GM20431 (cell line): ENCODE measurements at regions not wholly inside any gene's neighbourhood (a gene's known extent, or its start where the extent isn't known, plus 50 kb on each side); places are given as distances from the start of the nearest gene placed in this dataset.

Source experiments
- in situ Hi-C: fragments of 300-500 bp; cut with MseI, MboI; formaldehyde crosslinking; loops from one replicate; pipeline ENCODE4 v1.15.0; 2020; ENCODE audit warnings: low sequenced_read_pairs; ENCODE audit not compliant: unreplicated experiment

DNA sequence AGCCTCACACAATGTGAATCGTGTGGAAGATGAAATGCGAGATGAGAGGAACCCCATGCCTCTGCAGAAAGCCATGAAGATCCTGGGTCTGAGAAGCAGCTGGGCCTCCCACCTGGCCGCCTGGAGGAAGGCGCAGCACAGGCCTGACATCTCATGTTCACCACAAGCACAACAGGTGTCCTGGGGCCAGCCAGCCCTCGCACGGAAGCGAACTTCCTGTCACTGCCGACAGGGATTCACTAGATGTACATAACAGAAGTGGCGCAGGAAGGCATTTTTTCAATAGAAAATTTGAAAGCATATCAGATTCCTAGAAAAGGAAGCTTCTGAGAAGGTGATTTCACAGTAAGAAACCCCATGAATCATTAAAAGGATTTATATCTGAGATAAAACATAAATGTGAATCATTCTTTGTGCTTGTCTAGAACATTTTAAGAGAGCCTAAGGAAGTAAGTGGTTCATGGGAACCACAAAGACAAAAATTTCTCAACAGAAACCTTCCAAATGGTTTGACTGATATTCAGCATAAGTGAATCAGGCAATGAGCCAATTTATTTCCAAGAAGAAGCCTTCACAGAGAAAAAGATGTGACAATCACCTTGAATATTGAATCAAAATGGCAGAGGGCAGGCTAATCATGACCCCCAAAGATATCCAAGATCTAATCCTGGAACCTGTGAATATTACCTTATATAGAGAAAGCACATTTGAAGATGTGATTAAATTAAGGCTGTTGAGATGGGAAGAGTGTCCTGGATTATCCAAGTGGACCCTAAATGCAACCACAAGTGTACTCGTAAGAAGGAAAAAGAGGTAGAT is 311.9 kb downstream of the DUSP6 start:
- in situ Hi-C loops, result no loop called here

DNA sequence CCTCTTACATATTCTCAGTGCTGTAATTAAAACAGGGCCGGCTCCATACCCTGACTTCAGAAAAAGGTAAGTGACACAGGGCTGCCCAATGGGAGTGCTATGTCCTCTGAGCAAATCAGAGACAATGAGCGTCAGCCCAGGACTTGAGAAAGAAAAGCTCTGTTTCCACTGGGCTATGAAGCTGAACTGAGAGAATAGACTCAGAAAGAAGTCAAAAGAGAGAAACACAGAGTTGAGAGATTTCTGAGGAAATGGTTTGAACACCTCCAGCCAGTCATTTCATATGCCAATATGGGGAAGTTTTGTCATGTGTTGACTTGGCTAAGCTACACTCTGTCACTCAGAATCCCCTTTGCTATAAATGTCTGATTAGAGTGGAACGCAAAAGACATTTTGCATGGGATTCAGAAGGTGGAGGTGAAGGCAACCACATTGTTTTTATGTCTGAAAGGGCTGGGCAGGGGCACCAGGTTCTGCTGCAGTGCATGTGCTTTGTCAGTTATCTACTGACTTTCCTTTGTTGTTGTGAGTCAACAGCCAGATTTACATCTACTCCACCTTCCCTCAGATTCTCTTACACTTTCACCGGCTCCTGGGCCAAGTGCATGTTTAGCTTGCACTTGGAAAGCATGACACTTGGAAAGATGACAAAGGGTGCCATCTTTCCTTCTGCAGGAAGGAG is 313.3 kb downstream of the DUSP6 start:
- in situ Hi-C loops, result no loop called here

DNA sequence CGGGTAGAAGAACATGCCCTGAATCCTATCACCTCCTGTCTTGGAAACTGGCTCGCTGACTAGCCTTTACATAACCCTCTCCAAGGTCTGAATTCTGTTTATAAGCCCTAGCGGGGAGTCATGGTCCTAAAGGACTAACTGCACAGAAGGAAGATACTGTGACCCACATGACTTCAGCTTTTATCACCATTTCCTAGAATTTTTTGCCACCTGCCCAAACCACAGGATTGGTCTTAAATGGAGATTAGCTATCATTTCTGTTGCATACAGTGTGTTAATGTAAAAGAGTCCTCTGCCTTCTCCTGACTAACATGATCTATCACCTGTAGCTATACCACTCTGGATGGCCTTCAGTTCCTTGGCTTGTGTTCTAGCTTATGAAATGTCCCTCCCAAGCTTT is 319.2 kb downstream of the DUSP6 start:
- in situ Hi-C loops, result no loop called here

DNA sequence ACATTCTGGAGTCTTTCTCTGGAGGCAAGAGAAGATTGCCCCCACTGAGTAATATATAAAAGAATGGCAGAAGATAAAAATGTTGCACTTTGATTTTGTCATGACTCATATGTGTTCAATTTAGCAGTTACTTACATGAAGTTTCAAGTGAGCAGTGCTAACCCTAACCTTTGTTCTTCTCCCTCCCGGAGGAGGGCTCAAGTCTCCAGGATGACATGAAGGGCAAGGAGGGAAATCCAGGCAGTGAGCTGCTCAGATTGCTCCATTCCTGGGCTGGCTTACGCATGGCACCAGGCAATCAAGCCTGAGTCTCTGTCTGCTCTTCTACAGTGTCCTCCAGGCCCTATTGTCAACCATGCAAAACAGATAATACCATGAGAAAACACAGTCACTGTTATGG is 322.3 kb downstream of the DUSP6 start:
- in situ Hi-C loops, result loop anchor here (10.0 kb wide), 1 partner anchor 435 kb away; no protein-coding TSS in a partner anchor

DNA sequence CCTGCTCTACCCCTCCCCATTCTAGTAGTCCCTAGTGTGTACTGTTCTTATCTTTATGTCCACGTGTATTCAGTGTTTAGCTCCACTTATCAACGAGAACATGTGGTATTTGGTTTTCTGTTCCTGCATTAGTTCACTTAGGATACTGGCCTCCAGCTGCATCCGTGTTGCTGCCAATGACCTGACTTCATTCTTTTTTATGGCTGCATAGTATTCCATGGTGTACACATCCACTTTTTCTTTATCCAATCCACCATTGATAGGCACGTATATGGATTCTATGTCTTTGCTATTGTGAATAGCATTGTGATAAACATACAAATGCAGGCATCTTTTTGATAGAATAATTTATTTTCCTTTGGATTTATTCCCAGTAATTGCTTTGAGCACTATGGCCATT is 327.7 kb downstream of the DUSP6 start:
- in situ Hi-C loops, result loop anchor here (10.0 kb wide), 1 partner anchor 440 kb away; no protein-coding TSS in a partner anchor

DNA sequence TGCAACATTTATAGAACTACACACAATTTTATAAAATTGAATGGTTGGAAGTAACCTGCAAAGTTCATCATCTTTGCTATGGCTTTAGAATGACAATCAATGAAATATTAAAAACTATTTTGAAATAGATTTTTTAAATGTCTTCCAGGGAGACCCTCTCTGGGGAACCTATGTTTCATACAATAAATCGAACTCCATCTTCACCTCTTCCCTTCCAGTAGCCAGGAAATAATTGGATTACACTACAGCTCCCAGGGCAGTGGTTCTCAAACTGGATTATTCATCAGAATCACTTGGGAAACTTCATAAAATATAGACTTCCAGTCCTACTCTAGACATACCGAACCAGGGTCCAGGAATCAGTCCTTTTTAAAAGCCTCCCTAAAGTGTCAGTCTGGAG is 328.4 kb downstream of the DUSP6 start:
- in situ Hi-C loops, result loop anchor here (10.0 kb wide), 1 partner anchor 441 kb away; no protein-coding TSS in a partner anchor

DNA sequence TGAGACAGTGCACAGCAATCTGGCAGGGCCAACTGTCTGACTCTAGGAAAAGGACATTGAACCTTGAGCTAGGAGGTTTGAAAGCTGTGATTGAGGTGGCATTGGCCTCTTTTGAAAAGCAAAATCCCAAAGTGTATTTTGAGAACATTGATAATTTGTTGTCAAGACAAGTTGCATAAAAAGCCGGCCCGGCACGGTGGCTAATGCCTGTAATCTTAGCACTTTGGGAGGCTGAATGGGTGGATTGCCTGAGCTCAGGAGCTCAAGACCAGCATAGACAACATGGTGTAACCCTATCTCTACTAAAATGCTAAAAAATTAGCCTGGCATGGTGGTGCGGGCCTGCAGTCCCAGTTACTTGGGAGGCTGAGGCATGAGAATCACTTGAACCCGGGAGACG is 331.6 kb downstream of the DUSP6 start:
- in situ Hi-C loops, result loop anchor here (10.0 kb wide), 1 partner anchor 444 kb away; no protein-coding TSS in a partner anchor

DNA sequence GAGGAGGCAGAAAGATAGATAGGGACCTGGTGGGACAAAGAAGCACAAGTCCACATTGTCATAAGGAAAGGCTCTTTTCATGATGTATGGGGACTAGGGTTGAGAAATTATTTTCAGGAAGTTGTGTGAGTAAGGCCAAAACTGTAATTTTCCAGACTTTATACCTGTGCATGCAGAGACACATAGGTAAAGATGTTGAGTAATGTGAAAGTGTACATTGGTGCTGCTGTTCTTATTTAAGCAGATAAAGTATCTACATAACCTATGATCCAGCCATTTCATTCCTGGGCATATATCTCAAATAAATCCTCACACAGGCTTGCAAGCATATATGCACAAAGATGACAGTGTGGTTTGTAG is 332.2 kb downstream of the DUSP6 start:
- in situ Hi-C loops, result loop anchor here (10.0 kb wide), 1 partner anchor 445 kb away; no protein-coding TSS in a partner anchor

DNA sequence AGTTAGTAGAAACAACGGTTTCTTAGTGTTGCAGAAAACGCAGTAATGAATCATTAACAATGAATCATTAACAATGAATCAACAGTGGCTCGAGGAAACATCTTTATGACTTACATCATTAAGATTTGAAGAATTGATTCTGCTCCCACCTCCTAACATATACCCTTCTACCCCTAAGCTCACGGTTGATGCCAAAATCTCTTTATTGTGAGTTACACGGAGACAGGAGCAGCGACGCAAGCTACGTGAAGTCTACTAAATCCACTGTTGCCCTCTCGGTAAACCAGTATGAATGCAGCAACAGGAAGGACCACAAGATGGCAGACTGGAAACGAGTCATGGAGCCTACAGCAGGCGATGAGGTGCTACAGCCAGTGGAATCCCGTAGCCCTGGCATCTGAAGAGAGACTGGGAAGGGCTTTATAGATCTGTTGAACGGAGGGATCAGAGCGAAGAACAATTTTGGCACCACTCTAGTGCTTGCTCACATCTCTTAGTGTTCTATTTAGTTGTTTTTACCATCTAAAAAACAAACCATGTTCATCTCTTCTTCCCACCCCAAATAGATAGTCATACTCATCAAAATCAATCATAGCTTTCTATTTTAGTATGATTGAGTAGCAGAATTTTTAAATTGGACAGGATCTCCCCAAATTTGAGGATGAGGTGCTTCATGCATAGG is 332.7 kb downstream of the DUSP6 start:
- in situ Hi-C loops, result loop anchor here (10.0 kb wide), 1 partner anchor 445 kb away; no protein-coding TSS in a partner anchor

DNA sequence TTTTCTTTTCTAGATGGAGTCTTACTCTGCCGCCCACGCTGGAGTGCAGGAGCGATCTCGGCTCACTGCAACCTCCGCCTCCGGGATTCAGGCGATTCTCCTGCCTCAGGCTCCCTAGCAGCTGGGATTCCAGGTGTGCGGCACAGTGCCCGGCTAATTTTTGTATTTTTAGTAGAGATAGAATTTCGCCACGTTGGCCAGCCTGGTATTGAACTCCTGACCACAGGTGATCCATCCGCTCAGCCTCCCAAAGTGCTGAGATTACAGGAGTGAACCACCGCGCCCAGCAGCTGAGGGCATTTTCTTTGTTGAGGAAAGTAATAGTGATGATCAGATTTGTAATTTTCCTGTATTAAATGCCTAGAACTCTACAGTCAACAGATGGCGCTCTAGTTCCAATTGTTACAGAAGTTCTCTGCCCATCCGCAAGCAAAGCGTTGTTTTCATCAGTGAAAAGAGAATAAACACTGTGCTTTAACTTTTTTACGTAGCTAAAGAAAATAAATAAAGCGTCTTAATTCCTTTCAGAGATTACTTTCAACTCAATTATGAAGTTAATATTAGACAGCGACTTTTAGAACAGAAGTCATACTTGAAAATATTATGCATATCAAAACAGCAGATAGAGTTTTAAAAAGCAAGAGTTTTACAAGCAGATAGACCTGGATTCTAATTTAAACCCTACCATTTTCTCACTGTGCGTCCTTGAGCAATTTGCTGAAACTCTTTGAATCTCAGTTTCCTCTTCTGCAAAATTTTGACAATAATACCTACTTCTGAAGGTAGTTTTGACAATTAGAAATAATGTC is 335.1 kb downstream of the DUSP6 start:
- in situ Hi-C loops, result no loop called here

DNA sequence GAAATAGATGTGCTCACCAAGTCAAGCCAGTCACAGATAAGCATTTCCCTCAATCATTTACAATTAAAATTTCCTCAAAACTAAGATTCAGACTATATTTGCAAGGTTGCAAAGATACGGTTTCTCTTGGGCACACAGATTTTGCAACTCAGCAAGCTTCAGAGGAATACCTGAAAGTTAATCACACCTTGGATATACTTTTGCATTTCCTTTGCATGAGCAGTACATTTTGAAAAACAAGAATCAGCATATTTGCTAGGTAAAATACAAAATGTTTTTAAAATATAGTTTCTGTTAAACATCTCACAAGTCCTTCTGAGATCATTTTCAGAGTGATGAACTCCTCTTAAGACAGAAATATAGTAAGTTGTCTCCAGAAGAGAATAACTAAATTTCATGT is 336.9 kb downstream of the DUSP6 start:
- in situ Hi-C loops, result no loop called here

DNA sequence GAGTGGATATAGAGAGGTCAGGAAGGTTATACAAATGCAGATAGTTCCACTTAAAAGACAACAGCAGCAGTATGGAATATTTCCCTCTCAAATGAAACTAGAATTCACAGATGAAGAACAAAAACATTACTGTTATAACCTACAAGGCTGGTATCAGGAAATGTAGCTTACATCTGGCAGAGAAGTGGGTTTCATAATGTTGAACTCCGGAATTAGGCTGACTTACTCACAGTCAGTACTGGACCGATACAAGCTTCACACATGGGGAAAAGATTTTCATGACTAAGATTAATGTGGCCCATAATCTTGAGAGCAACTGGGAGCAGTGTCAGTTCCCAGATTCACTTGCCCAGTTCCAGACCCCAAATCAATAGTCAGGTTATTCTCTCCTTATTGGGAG is 353.9 kb downstream of the DUSP6 start:
- in situ Hi-C loops, result no loop called here

DNA sequence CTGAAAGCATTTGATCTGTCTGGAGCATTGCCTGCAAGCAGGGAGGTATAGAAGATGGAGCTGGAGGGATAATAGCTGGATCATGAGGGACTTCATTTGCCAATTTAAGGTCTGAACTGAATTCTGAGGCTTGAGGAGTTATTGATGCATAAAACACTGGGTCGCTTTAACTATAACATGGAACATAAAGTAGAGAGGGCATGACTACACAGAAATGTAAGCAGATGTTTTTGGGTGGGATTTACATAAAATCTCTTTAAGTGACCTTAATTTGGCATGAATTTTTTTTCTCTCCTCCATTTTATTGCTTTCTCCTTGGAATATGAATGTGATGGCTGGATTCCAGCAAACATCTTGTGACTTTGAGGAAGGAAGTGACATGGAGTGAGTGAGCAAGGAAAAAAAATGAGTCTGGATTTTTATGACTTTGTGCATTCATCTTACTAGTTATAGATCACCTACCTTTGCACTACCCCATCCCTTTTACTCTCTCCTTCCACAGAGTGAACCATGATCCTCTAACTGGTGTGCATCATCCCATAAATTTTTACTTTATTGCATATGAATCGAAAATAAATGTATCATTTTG is 356.0 kb downstream of the DUSP6 start:
- in situ Hi-C loops, result no loop called here

DNA sequence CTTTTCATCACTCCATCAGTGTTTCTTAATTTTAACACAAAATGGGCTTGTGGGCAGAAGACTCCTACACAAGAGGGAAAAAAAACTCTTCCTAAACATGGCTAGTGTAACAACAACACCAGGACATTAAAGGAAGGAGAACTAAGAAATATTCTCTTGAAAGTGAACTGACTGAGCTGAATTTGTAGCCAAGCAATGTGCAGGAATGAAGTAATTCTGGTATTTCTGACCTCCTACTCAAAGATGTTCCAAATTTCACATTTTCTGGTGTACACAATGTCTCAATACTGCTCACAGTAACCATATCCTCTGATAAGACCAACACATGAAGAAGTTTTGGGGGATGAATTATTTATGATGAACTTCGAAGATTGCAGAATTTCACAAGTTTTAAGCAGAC is 357.3 kb downstream of the DUSP6 start:
- in situ Hi-C loops, result no loop called here

DNA sequence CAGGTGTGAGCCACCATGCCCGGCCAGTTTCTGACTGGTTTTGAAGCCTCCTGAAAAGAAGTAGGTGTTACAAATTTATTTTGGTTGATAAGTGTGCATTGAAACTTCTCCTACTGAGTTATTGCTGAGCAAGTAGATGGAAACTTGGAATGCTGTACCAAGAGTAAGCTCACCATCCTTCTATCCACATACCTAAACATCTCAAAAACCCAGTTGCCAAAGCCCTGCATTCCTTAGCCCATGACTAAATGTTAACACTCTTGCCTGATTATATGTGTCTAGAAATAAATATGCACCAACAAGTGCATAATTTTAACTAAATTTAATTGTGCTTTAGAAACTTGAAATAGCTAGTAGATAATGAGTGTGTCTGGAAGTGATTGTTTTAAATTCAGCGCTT is 357.8 kb downstream of the DUSP6 start:
- in situ Hi-C loops, result no loop called here

DNA sequence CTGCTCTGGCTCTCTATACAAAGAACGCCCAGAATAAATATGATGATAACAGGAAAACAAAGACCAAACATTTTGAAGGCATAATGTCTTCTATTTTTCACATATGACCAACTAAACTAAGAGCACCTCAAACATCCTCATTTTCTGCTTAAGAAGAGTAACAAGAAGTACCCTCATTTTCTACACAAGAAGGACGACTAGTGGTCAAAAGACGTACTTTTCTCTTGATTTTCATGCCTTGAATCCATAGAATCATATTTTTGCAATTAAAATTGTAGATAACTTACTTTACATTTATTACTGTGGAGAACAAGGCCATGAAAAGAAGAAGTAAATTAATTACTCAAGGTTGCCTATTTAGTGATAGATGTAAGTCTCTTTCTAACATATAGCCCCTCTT is 358.6 kb downstream of the DUSP6 start:
- in situ Hi-C loops, result no loop called here

DNA sequence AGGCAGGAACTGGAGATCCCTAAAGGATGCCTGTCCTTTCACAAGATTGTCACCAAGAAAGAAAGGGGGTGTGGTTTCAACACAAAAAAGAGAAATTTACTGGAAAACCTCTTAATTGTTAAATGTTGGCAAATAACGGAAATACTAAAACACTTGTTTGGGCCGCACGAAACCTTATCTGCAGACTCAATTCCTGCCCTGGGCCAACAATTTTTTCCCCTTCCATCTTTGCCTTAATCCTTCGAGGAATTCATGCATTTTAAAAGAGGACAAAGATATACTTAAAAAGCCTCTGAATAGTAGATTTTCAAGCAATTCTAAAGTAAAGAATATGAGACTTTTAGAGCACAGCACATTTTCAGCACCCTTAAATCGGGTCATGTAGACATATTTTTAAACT is 366.2 kb downstream of the DUSP6 start:
- in situ Hi-C loops, result no loop called here

DNA sequence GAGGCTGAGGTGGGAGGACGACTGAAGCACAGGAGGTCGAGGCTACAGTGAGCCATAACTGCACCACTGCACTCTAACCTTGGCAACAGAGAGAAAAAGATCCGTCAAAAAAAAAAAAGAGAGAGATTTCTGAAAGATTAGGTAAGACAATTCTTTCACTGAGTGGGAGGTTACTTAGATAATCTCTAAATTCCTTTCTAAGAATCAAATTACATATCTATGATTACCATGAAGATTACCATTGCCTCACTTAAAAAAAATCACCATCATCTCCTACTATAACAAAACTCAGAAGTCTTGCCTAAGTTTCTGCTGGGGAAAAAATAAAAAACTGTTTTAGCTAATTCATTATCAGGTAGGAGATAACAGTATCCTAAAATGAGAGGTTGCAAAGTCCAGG is 366.7 kb downstream of the DUSP6 start:
- in situ Hi-C loops, result no loop called here

DNA sequence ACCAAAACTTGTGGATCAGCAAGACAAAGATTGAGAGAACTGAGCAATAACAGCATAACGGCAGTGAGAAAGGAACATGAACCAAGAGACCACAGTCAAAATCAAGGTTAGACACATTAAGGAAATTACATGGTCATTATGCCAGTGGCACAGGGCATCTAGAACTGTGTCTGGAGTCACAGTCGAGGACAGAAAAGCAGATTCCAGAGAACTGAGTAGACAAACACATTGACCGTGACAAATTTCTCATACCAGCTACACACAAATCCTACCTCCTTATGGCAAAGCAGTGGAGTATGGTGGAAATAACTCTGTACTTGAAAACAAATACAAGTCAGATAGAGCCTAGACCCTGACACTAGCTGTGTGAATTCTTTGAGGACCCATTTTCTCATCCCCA is 367.3 kb downstream of the DUSP6 start:
- in situ Hi-C loops, result no loop called here

DNA sequence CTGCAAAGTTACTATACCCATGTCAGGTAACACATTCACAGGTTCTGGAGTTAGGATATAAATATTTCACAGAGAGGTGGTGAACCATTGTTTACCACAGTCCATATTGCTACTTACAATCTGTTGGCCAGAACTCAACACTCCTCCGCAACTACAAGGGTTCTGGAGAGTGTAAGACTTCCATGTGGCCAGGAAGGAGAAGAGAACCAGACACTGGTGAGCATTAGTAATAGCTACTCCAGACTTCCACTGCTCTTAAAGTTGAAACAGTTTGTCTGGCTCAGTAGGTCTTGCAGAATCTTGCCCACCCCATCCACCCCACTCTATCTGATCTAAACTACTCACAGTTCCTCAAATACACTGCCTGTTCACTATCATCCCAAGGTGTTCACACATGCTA is 369.6 kb downstream of the DUSP6 start:
- in situ Hi-C loops, result no loop called here
